ENCODE measurements at regions not wholly inside any gene's neighbourhood (a gene's known extent, or its start where the extent isn't known, plus 50 kb on each side); places are given as distances from the start of the nearest gene placed in this dataset.

- TF ChIP-seq CHD7 (IDR thresholded peaks at IDR 0.05; ENCODE audit: insufficient replicate concordance, low read length) (no peak), HDAC6 (IDR thresholded peaks at IDR 0.05; ENCODE audit: low read depth, low read length) (no peak), SIN3A (conservative IDR thresholded peaks at IDR 0.05 in 1 of 2, IDR thresholded peaks at IDR 0.05 in 1 of 2; ENCODE audit: low read depth in 1 of 2, low read length in 2 of 2) (no peak), EZH2 (IDR thresholded peaks at IDR 0.05; ENCODE audit: low read depth, low read length, severe bottlenecking) (no peak)
Measured at GRCh38 chr17:6347776-6348175, 87.1 kb downstream of the AIPL1 start (continued).

Measured in H1 (cell line).